ENCODE measurements at regions not wholly inside any gene's neighbourhood (a gene's known extent, or its start where the extent isn't known, plus 50 kb on each side); places are given as distances from the start of the nearest gene placed in this dataset.

GRCh38 chr5:120016717-120017382 is 387.5 kb downstream of the FAM170A start:
- DNase-seq, result no peak

GRCh38 chr5:120017513-120017912 is 388.2 kb downstream of the FAM170A start:
- DNase-seq, result no peak

GRCh38 chr5:120035181-120035580 is 405.8 kb downstream of the FAM170A start:
- DNase-seq, result no peak

GRCh38 chr5:120035815-120036577 is 406.6 kb downstream of the FAM170A start:
- DNase-seq, result no peak

- DNase-seq, result no peak
These were observed 408.1 kb downstream of the FAM170A start for GRCh38 chr5:120037451-120037850.

GRCh38 chr5:120039111-120039510 is 409.8 kb downstream of the FAM170A start:
- DNase-seq, result no peak

- DNase-seq, result no peak
These were observed 414.1 kb downstream of the FAM170A start for GRCh38 chr5:120043431-120043830.

- no peak for DNase-seq
These were observed 410.9 kb upstream of the PRR16 start for GRCh38 chr5:120052916-120053828.

GRCh38 chr5:120053841-120054240 is 410.3 kb upstream of the PRR16 start:
- DNase-seq, result no peak

GRCh38 chr5:120055858-120056257 is 408.2 kb upstream of the PRR16 start:
- DNase-seq, result no peak

- DNase-seq, result no peak
These were observed 401.6 kb upstream of the PRR16 start for GRCh38 chr5:120062515-120062917.

- no peak for DNase-seq
These were observed 391.9 kb upstream of the PRR16 start for GRCh38 chr5:120072068-120072761.

- DNase-seq, result no peak
These were observed 390.4 kb upstream of the PRR16 start for GRCh38 chr5:120073722-120074121.

- no peak for DNase-seq
These were observed 383.3 kb upstream of the PRR16 start for GRCh38 chr5:120080781-120081180.

GRCh38 chr5:120082316-120083068 is 381.6 kb upstream of the PRR16 start:
- DNase-seq, result no peak

- DNase-seq, result peak in 1 of 2 experiments; percentile 8
These were observed 380.1 kb upstream of the PRR16 start for GRCh38 chr5:120083851-120084542.

GRCh38 chr5:120084543-120084870 is 379.6 kb upstream of the PRR16 start:
- peak in 1 of 2 experiments; percentile 42 for DNase-seq

GRCh38 chr5:120086081-120086480 is 378.0 kb upstream of the PRR16 start:
- DNase-seq, result no peak

GRCh38 chr5:120088412-120088811 is 375.7 kb upstream of the PRR16 start:
- no peak for DNase-seq

- DNase-seq, result no peak
These were observed 375.3 kb upstream of the PRR16 start for GRCh38 chr5:120088836-120089235.

GRCh38 chr5:120091376-120091948 is 372.6 kb upstream of the PRR16 start:
- DNase-seq, result no peak
